ENCODE measurements at regions not wholly inside any gene's neighbourhood (a gene's known extent, or its start where the extent isn't known, plus 50 kb on each side); places are given as distances from the start of the nearest gene placed in this dataset.

DNA sequence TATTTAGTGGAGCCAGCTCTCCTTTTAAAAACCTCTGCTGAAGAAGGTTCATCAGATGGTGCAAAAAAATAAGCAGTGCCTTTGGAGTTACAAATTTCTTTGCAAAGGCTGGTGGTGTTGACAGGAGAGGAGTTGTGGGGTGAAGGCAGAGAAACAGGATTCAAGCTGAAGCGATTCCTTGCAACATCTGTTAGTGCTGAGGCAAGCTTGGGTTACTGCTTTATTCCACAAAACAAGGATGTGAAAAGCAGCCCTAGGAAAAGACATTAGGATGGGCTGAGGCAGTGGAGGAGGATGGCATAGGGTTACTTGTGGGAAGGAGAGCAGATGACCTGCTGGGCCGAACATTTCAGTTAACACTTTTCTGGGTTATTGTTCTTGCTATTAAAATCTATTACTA, 390.7 kb downstream of the DLEU7 start:
- TF ChIP-seq POLR2A (IDR thresholded peaks at IDR 0.05) (no peak), CTCF (IDR thresholded peaks at IDR 0.05) (no peak)

All from heart left ventricle (tissue), 13 donors.